ENCODE measurements at regions not wholly inside any gene's neighbourhood (a gene's known extent, or its start where the extent isn't known, plus 50 kb on each side); places are given as distances from the start of the nearest gene placed in this dataset.

DNA sequence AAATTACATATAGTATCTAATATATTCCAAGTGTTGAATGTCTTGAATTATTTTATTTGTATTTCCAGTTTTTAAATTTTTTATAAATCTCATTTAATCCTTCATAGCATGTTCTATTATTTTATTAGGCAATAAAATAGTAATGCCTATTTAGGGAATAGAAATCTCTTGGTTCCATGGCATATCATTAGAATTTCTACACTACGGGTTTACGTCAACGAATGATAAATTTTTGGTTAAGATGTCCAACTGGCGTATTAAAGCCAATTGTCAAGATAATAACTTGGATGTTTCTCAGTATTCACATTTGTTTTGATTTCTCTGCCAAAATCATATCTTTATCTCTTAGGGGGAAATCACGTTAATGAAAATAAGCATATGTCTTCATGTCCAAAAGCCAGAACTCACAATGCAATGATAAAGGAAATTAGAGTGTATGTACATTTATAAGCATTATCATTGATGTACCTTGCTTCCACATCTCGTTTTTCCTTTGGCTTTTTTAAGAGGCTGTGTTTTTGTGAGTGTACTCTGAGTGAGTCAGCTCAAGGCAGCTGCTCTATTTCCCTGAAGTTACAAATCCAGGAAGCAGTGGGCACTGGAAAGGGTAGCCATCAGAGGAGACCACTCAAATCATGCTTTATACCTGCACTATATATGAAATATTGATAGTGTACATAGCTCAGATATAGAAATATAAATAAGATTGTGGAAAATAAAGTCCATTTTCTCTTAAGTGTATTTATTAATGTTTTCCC lies 115.8 kb upstream of the PDE1A start:
- Histone ChIP-seq H3K4ac (ENCODE audit: low read length) (no peak overlapping the region), H2BK120ac (ENCODE audit: low read depth, low read length) (no peak overlapping the region), H3K4me3 (ENCODE audit: low read length in 2 of 2) (no peak overlapping the region), H3K4me1 (ENCODE audit: control insufficient read depth in 2 of 2, insufficient read depth in 1 of 2, low read depth in 1 of 2, low read length in 2 of 2) (peaks cover 0 to 2% of the 10 kb centered on the region in 2 donors), H2AK5ac (ENCODE audit: low read depth, low read length) (no peak overlapping the region), H2BK15ac (ENCODE audit: low read length) (no peak overlapping the region), H3K18ac (ENCODE audit: low read length) (no peak overlapping the region), H2AFZ (ENCODE audit: low read length) (no peak overlapping the region), H3K27me3 (ENCODE audit: control insufficient read depth in 3 of 3, insufficient read depth in 3 of 3, low read depth in 1 of 3, low read length in 3 of 3) (no peaks in the 10 kb centered on the region), H3K4me2 (ENCODE audit: insufficient read depth, low read length, poor library complexity, severe bottlenecking) (no peak overlapping the region), H3K36me3 (replicated peaks in 1 of 2; ENCODE audit: control insufficient read depth in 2 of 2, insufficient read depth in 2 of 2, low read length in 2 of 2) (no peaks in the 10 kb centered on the region), H2BK12ac (ENCODE audit: low read length) (no peak overlapping the region), H4K8ac (ENCODE audit: low read depth, low read length) (no peak overlapping the region), H3K9ac (ENCODE audit: low read depth, low read length, poor library complexity) (no peak overlapping the region), H3K23ac (ENCODE audit: low read depth, low read length, poor library complexity) (no peak overlapping the region), H3K9me3 (replicated peaks in 1 of 2; ENCODE audit: control insufficient read depth in 2 of 2, insufficient read depth in 1 of 2, low read depth in 1 of 2, low read length in 2 of 2) (no peaks in the 10 kb centered on the region), H3K14ac (ENCODE audit: low read length) (no peak overlapping the region), H4K91ac (ENCODE audit: low read depth, low read length, poor library complexity) (no peak overlapping the region), H3K79me1 (ENCODE audit: low read depth, low read length) (no peaks in the 10 kb centered on the region), H3K27ac (replicated peaks; ENCODE audit: low read length) (no peak overlapping the region), H2BK5ac (ENCODE audit: low read length) (no peak overlapping the region)
- DNase-seq (ENCODE audit: low spot score): no peak
- no CpG with 5 or more reads among the region's 6 CpGs for WGBS, 2 donors (ENCODE audit: extremely low coverage in 2 of 2, insufficient read length in 2 of 2, insufficient replicate concordance in 1 of 2)

- Histone ChIP-seq H3K23ac (ENCODE audit: low read depth, low read length, poor library complexity) (no peak overlapping the region), H2BK5ac (ENCODE audit: low read length) (no peak overlapping the region), H4K8ac (ENCODE audit: low read depth, low read length) (no peak overlapping the region), H3K4me3 (ENCODE audit: low read length in 2 of 2) (no peak overlapping the region), H3K4me2 (ENCODE audit: insufficient read depth, low read length, poor library complexity, severe bottlenecking) (no peak overlapping the region), H3K4ac (ENCODE audit: low read length) (no peak overlapping the region), H2BK12ac (ENCODE audit: low read length) (no peak overlapping the region), H3K18ac (ENCODE audit: low read length) (no peak overlapping the region), H3K79me1 (ENCODE audit: low read depth, low read length) (no peaks in the 10 kb centered on the region), H2BK120ac (ENCODE audit: low read depth, low read length) (no peak overlapping the region), H2AFZ (ENCODE audit: low read length) (peak overlapping the region; percentile 16), H4K91ac (ENCODE audit: low read depth, low read length, poor library complexity) (no peak overlapping the region), H3K27ac (replicated peaks; ENCODE audit: low read length) (no peak overlapping the region), H3K14ac (ENCODE audit: low read length) (no peak overlapping the region), H3K4me1 (ENCODE audit: control insufficient read depth in 2 of 2, insufficient read depth in 1 of 2, low read depth in 1 of 2, low read length in 2 of 2) (peaks cover 5 to 8% of the 10 kb centered on the region in 2 donors), H3K9ac (ENCODE audit: low read depth, low read length, poor library complexity) (no peak overlapping the region), H3K9me3 (replicated peaks in 1 of 2; ENCODE audit: control insufficient read depth in 2 of 2, insufficient read depth in 1 of 2, low read depth in 1 of 2, low read length in 2 of 2) (no peaks in the 10 kb centered on the region), H3K36me3 (replicated peaks in 1 of 2; ENCODE audit: control insufficient read depth in 2 of 2, insufficient read depth in 2 of 2, low read length in 2 of 2) (no peaks in the 10 kb centered on the region), H2AK5ac (ENCODE audit: low read depth, low read length) (no peak overlapping the region), H2BK15ac (ENCODE audit: low read length) (no peak overlapping the region), H3K27me3 (ENCODE audit: control insufficient read depth in 3 of 3, insufficient read depth in 3 of 3, low read depth in 1 of 3, low read length in 3 of 3) (no peaks in the 10 kb centered on the region)
- WGBS, 2 donors (ENCODE audit: extremely low coverage in 2 of 2, insufficient read length in 2 of 2, insufficient replicate concordance in 1 of 2): no CpG with 5 or more reads among the region's 3 CpGs
- DNase-seq (ENCODE audit: low spot score): no peak
Observed at GRCh38 chr2:182543741-182544525, 117.1 kb upstream of the PDE1A start.

GRCh38 chr2:182545420-182546167 lies 118.8 kb upstream of the PDE1A start:
- Histone ChIP-seq H4K91ac (ENCODE audit: low read depth, low read length, poor library complexity) (no peak overlapping the region), H2AFZ (ENCODE audit: low read length) (peak overlapping the region; percentile 55), H3K14ac (ENCODE audit: low read length) (no peak overlapping the region), H2BK12ac (ENCODE audit: low read length) (no peak overlapping the region), H2AK5ac (ENCODE audit: low read depth, low read length) (no peak overlapping the region), H2BK5ac (ENCODE audit: low read length) (no peak overlapping the region), H3K4ac (ENCODE audit: low read length) (no peak overlapping the region), H3K23ac (ENCODE audit: low read depth, low read length, poor library complexity) (no peak overlapping the region), H3K4me1 (ENCODE audit: control insufficient read depth in 2 of 2, insufficient read depth in 1 of 2, low read depth in 1 of 2, low read length in 2 of 2) (peaks cover 5 to 8% of the 10 kb centered on the region in 2 donors), H3K9ac (ENCODE audit: low read depth, low read length, poor library complexity) (no peak overlapping the region), H3K79me1 (ENCODE audit: low read depth, low read length) (no peaks in the 10 kb centered on the region), H2BK120ac (ENCODE audit: low read depth, low read length) (no peak overlapping the region), H3K4me3 (ENCODE audit: low read length in 2 of 2) (no peak overlapping the region), H4K8ac (ENCODE audit: low read depth, low read length) (no peak overlapping the region), H3K4me2 (ENCODE audit: insufficient read depth, low read length, poor library complexity, severe bottlenecking) (no peak overlapping the region), H3K27ac (replicated peaks; ENCODE audit: low read length) (no peak overlapping the region), H3K9me3 (replicated peaks in 1 of 2; ENCODE audit: control insufficient read depth in 2 of 2, insufficient read depth in 1 of 2, low read depth in 1 of 2, low read length in 2 of 2) (no peaks in the 10 kb centered on the region), H2BK15ac (ENCODE audit: low read length) (no peak overlapping the region), H3K36me3 (replicated peaks in 1 of 2; ENCODE audit: control insufficient read depth in 2 of 2, insufficient read depth in 2 of 2, low read length in 2 of 2) (no peaks in the 10 kb centered on the region), H3K18ac (ENCODE audit: low read length) (no peak overlapping the region), H3K27me3 (ENCODE audit: control insufficient read depth in 3 of 3, insufficient read depth in 3 of 3, low read depth in 1 of 3, low read length in 3 of 3) (no peaks in the 10 kb centered on the region)
- WGBS, 2 donors (ENCODE audit: extremely low coverage in 2 of 2, insufficient read length in 2 of 2, insufficient replicate concordance in 1 of 2): no CpG with 5 or more reads among the region's 3 CpGs
- no peak for DNase-seq (ENCODE audit: low spot score)

Data from neuronal stem cell (in vitro differentiated cells).